Stimulated activated CD8-positive, alpha-beta memory T cell treated with anti-CD3 and anti-CD28 coated beads, Interleukin-2, amount 100 ng/mL, for 48 hours (primary cell): ENCODE measurements at regions not wholly inside any gene's neighbourhood (a gene's known extent, or its start where the extent isn't known, plus 50 kb on each side); places are given as distances from the start of the nearest gene placed in this dataset.
"Not testable (repeated sequence)": the region's sequence is repeated elsewhere in the genome, so short reads cannot be mapped to it uniquely, and the experiment has no call there.

Experiments used
- DNase-seq, 2 donors: peaks; one replicate each; pipeline ENCODE4 v3.0.0-alpha.2; 2020; ENCODE audit warnings: low read depth in 2 of 2

GRCh38 chr13:55570371-55570770, 1570.3 kb upstream of the PRR20A start:
- DNase-seq: no peak

DNA sequence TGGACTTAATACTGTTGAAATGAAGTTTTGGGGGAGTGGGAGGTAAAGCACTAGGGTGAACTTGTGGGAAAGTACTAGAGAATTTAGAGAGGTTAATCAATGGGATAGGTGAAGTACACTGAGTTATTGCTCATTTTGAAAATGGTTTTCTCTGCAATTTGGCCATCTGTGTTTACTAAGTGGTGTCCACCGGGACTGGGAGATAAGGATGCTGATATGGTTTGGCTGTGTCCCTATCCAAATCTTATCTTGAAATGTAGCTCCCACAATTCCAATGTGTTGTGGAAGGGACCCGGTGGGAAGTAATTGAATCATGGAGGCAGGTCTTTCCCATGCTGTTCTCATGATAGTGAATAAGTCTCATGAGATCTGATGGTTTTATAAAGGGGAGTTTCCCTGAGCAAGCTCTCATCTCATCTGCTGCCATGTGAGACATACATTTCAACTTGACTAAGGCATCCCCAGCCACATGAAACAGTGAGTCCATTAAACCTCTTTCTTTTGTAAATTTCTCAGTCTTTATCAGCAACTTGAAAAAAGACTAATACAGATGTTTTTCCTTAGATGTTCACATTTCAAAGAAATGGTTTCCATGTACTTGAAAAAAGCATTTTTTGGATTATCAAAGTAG, 1569.4 kb upstream of the PRR20A start:
- DNase-seq: no peak

DNA sequence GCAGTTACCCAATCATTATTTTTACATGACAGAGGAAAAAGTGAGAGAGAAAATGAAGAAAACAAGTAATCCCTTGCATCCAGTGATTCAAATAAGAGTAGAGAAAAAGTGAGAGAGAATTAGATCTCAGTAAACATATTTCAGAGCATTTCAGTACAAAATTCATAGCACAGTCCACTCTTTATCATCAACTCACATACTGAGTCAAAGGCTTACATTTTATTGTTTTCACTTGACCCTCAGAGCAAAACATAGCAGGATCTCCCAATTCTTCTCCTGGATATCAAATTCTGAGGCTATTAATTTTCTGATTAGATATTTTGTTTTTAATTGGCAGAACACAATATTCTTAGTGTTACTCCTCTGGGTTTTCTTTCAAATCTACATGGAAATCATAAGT, 1568.3 kb upstream of the PRR20A start:
- DNase-seq: no peak

DNA sequence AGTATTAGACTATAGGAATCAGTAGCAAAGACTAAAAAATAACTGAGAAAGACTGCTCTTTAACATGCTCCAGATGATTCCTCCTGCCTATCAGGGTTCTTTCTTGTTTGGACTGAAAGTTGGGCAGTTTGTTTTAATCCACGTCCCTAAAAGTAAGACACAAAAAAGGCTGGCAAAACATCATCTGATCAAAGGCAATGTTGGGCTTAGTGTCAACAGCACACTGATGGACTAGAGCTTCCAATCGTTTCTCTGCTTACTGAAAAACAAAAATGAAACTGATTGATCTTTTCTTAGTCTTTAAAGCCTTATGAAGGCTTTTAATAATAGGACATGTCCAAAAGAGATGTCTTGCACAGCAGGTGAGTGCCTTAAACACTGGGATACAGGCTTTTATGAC, 1567.9 kb upstream of the PRR20A start:
- no peak for DNase-seq

GRCh38 chr13:55573565-55573964, 1567.2 kb upstream of the PRR20A start:
- no peak for DNase-seq

GRCh38 chr13:55576389-55576788, 1564.3 kb upstream of the PRR20A start:
- DNase-seq: no peak

- DNase-seq: no peak
These were observed 1563.5 kb upstream of the PRR20A start for GRCh38 chr13:55577082-55577846.

DNA sequence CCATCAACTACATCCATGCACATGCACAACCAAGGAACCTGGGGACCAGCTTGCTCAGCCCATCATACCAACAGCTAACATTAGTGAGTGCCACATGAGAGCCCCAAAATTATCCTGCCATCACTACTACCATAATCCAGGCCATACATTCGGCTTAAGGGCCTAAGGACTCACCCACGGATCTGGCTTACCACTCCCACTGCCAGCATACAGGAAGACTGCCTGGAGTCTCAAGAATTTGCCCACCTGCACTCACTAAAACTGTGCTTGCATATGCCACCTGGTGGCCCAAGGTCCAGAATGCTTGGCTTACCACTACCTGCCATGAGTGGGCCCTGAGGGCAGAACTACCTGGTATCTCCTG, 1562.9 kb upstream of the PRR20A start:
- no peak for DNase-seq

GRCh38 chr13:55582294-55582693, 1558.4 kb upstream of the PRR20A start:
- not testable (repeated sequence) for DNase-seq

- no peak for DNase-seq
These were observed 1556.6 kb upstream of the PRR20A start for GRCh38 chr13:55583953-55584593.

- DNase-seq: no peak
These were observed 1537.9 kb upstream of the PRR20A start for GRCh38 chr13:55602784-55603183.

- DNase-seq: no peak
These were observed 1534.6 kb upstream of the PRR20A start for GRCh38 chr13:55606045-55606665.

GRCh38 chr13:55613429-55614187, 1527.1 kb upstream of the PRR20A start:
- DNase-seq: no peak

GRCh38 chr13:55615081-55615480, 1525.6 kb upstream of the PRR20A start:
- no peak for DNase-seq

GRCh38 chr13:55617241-55617640, 1523.5 kb upstream of the PRR20A start:
- no peak for DNase-seq

DNA sequence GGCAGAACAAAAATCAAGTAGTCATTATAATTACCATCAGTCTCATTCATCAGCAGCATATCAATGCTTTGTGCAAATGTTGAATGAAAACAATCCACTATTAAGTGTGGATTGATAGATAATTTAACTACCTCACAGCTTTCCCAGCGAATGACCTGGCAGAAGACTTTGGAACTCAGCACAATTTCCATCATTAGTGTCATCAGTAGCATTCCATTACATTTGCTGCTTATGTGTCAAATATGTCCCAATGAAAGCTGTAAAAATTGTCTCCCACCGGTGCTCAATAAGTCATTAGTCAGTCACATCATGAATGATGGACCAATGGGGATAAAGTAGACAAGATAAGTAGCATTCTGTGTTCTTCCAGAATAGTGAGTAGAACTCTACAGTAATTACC, 1513.5 kb upstream of the PRR20A start:
- DNase-seq: no peak

- no peak for DNase-seq
These were observed 1508.3 kb upstream of the PRR20A start for GRCh38 chr13:55632402-55632801.

DNA sequence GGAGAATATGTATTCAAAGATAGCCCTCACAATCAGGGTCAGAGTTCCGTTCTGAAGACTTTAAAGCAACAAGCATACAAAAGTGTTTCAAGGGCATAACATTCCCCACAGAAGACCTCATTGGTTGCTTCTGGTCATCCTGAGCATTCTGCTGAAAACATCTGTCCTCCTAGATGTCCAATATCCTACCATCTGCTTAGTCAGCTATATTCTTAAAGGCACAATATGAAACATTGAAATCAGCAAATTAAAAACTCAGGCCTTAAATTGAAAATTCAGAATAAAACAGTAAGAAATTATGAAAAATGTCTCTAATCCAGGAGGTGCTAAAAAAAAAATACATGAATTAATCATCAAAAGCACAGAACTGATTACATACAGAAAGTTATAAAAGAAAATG, 1491.2 kb upstream of the PRR20A start:
- no peak for DNase-seq

GRCh38 chr13:55652657-55653056, 1488.1 kb upstream of the PRR20A start:
- DNase-seq: no peak

DNA sequence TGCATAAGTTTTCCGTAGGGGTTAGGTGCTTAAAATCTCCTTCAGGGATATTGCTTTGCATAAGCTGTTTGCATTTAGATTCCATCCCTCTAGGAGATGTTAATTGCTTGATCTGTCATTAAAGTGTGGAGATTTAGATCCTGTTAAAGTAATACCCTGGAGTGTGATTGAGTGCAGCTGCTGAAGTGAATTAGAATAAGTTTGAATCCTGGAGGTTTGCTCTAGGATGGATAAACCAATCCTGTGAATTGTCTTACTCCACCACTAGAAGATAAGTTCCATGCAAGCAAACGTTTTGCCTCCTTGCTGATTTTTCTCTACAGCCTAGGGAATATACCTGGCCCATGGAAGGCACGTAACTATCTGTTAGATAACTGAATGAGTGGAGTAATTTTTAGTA, 1487.2 kb upstream of the PRR20A start:
- no peak for DNase-seq

GRCh38 chr13:55654243-55654642, 1486.5 kb upstream of the PRR20A start:
- no peak for DNase-seq

DNA sequence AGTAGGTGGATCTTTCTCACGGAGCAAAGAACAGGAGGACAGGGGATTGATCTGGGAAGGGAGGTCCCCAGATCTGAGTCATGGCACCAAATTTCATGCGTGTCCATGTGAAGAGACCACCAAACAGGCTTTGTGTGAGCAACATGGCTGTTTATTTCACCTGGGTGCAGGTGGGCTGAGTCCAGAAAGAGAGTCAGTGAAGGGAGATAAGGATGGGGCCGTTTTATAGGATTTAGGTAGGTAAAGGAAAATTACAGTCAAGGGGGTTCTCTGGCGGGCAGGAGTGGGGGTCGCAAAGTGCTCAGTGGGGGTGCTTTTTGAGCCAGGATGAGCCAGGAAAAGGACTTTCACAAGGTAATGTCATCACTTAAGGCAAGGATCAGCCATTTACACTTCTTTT, 1480.5 kb upstream of the PRR20A start:
- DNase-seq: not testable (repeated sequence)
